GM11168 (cell line): ENCODE measurements at regions not wholly inside any gene's neighbourhood (a gene's known extent, or its start where the extent isn't known, plus 50 kb on each side); places are given as distances from the start of the nearest gene placed in this dataset.

Experiments used
- in situ Hi-C: fragments of 300-500 bp; cut with MboI; formaldehyde crosslinking; loops from one replicate; pipeline ENCODE4 v1.12.0; 2022; ENCODE audit warnings: low sequenced_read_pairs; ENCODE audit not compliant: unreplicated experiment

DNA sequence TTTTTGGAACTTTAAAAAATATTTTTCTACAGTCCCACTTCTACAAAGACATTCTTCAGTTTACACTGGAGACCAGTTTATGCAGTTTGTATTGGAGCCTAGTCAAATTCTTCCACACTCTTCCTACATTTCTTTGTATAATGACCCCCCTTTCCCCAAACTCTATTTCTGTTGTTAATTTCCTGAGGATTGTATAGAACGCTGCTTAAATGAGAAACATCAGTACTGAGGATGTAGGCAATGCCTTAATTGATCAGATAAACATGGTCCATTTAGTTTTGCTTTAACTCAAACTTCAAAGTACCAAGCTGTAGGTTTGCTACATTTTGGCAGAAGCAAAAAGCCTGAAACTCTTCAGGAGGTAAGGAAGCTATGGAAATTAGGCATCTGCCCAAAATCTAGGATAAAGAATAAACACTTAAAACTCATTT is 155.5 kb downstream of the SLC7A11 start:
- in situ Hi-C loops, result no loop called here

DNA sequence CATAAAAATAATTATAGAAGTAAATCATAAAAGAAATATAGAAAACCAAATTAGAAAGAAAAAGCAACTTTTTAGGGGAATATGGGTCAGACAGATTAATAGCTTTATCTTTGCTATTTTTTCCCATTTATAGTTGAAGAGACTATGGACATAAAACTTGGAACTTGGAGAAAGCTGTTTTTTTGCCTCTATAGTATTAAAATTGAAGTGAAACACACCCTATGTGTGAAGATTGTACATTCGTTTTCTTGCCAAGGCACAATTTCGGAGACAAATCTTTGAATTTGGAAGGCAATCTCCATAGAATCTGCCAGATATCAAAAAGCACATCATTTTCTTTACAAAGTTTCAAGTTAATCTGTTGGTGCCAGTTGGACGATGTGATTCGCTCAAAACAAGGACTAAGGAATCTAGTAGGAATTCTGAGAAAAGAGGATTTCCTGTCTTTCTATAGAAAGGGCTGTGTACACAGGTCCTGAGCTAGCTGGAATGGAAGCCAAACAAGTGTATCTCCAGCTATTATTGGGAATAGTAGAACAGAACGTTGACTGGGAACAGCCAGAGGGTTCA is 156.3 kb downstream of the SLC7A11 start:
- in situ Hi-C loops, result no loop called here

DNA sequence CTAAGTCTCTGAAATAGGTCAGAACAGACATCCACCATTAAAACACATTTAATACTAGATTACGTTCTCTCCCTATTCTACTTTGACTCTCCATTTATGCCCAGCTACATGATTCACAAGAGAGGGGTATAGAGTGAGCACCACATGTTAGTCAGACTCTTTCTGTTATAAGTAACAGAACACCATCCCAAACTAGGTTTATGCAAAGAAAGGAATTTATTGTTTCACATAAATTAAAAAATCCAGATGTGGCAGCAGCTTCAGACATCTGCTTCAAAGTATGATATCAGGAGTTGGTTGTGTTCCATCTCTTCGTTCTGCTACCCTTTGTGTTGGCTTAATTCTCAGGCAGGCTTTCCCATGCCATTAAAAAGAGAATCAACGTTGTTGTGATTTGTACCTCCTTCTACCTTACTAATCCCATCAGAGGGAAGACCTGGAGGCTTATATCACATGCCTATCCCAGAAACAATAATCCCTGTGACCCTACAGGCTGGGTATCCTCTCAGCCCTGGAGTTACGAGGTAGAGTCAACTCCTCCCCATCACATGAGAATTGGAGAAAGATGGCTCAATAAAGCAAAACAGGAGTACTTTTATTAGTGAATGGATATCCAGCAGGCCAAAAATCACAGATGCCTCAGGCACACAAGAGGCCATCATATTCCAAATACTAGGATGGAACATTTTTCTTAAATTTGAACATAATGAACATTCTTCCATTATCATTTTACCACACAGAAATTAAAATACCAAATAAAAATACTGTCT is 163.2 kb downstream of the SLC7A11 start:
- in situ Hi-C loops, result no loop called here

DNA sequence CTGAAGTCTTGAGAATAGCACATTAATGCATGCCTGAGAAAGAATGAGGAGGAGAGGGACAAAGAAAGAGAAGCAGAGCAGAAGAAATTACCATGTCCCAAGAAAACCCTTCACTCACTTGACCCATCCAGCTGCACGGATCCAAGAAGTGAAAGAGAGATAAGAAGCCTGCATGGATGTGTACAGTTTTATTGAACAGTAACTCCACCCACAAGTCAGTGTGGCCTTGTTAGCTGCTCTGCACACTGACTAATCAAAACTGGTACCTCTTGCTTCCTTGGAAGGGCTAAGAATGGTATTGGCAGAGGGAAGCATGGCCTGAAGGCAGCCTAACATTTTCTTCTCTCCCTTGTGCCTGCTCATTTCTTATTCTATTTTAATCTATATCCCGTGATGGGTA is 163.9 kb downstream of the SLC7A11 start:
- in situ Hi-C loops, result no loop called here

DNA sequence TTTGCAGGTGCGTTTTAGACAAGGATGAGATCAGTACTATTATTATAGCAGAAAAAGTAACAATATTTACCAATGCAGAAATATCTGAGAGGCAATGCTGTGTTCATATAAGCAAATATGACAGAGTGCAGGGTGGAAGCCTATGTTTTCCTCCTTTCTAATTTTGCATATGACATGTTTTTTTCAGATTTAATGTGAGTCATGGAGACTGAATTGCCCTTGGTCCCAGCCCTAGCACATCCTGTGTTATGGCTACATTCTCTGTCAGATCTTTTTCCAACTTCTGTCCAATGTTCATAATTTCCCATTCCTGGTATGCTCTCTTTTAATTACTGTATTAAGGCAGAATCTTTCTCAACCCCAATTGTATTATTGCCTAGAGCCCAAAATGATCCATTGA is 165.6 kb downstream of the SLC7A11 start:
- in situ Hi-C loops, result no loop called here

DNA sequence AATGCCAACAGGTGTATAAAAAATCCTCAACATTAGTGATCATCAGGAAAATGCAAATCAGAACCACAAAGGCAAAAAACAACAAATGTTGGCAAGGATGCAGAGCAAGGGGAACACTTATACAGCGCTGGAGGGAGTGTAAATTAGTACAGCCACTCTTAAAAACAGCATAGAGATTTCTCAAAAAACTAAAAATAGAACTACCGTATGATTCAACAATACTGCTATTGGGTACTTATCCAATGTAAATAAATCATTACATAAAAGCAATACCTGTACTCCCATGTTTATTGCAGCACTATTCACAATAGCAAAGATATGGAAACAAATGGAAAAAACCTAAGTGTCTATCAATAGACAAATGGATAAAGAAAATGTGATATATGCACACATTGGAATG is 171.3 kb downstream of the SLC7A11 start:
- in situ Hi-C loops, result no loop called here

DNA sequence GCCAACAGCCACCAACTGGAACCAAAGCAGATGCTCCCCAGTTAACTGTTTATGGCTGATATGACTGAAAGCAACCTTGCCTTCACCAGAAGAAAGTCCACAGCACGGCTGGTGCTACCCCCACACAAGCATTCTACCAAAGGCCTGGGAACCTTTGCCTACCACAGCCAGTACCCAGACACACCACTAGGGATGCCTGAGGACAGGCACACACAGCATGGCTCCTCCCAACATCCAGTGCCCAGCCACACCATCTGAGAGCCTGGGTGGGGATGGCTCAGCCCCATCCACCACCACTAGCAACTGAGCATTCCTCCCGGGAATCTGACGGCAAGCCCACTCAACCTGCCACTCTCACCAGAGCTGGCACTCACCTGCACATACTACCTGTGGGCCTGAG is 178.6 kb downstream of the SLC7A11 start:
- in situ Hi-C loops, result no loop called here

DNA sequence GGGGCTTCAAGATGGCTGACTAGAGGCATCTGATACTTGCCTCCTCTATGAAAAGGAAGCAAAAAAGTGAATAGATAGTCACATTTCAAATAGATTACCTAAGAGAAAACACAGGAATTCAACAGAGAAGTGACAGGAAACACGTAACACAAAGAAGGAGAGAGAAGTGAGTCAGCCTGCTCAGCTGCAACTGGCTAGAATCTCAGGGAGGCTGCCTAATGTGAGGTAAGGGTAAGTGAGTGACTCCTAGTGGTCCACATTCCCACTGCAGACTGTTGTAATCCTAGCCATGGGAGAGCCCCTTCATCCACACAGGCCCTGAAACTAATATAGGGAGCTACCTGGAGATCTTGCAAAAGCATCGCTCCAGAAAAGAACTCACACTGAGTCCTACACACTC is 179.2 kb downstream of the SLC7A11 start:
- in situ Hi-C loops, result no loop called here

DNA sequence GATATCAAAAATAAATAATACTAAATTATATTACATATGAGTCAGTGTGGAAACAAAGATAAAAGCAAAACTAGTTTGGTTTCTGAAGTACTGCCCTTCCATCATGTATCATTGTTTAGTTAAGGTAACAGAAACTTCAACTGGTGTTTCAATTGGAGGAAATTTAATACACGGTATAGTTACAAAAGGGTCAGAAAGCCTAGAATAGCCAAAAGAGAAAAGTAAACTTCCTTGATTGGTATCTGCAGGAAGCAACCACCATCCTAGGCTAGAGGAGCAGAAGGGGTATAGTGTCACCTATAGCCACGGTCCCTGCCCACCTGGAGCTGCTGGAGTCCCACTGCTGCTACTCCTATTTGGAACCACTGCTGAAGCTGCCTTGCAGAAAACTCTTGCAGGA is 185.6 kb downstream of the SLC7A11 start:
- in situ Hi-C loops, result no loop called here

DNA sequence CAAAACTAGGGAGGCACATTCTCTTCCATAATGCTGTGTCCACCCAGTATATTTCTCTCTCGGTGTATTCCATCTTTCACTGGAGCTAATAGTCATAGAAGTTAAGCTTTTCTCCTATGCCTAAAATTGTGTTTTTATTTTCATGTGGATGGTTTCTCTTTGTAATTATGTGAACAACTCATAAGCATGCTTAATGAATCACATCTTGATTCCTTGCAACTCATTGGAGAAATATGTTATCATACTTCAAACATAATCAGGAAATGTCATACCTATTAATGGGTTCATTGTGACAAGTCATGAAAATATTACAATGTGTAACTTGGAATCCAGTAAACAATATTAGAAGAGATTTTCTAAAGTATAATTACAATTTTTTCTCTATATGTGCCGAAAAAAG is 186.3 kb downstream of the SLC7A11 start:
- in situ Hi-C loops, result no loop called here

DNA sequence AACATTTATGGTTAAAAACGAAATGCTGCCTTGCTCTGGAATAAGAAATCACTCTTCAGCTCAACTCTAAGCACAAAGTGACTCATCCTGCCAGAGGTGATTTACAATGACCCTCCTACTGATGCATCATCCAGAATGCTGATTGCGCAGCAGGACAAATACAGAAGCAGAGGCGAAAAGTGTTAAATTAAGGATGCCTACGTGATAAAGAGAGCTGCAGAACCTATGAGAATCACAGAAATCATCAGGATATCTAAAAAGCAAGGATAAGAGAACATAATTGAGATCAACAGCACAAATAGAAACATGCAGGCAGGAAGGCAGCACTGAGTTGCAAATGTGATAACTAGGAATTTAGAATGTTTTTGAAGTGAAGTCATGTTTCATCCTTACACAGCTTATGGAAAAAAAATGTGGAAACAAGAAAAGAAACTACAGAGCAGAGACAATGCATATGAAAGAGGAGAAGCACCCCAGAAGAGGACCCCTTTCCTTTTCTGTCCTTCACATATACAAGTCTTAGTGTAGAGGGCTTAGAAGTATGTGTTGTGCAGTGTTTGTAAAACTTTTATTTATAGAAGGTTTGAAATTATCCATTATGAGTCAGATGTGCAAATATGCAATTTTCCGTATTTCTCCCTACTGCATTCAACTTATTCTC is 188.4 kb downstream of the SLC7A11 start:
- in situ Hi-C loops, result no loop called here

DNA sequence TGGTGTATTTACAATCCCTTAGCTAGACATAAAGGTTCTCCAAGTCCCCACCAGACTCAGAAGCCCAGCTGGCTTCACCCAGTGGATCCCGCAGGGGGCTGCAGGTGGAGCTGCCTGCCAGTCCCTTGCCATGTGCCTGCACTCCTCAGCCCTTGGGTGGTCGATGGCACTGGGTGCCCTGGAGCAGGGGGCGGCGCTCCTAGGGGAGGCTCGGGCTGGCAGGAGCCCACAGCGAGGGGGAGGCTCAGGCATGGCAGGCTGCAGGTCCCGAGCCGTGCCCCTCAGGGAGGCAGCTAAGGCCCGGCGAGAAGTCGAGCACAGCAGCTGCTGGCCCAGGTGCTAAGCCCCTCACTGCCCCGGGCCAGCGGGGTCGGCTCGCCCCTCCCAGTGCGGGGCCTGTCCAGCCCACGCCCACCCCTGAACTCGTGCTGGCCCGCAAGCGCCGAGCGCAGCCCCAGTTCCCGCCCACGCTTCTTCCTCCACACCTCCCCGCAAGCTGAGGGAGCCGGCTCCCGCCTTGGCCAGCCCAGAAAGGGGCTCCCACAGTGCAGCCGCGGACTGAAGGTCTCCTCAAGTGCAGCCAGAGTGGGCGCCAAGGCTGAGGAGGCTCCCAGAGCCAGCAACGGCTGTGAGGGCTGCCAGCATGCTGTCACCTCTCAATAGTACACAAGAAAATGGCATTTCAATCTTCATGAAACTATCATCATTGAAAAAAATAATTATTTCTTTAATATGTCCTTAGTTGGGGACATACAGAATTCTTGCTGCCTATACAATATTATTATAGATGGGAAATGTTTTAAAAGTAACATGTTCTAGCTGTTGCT is 189.1 kb downstream of the SLC7A11 start:
- in situ Hi-C loops, result no loop called here

DNA sequence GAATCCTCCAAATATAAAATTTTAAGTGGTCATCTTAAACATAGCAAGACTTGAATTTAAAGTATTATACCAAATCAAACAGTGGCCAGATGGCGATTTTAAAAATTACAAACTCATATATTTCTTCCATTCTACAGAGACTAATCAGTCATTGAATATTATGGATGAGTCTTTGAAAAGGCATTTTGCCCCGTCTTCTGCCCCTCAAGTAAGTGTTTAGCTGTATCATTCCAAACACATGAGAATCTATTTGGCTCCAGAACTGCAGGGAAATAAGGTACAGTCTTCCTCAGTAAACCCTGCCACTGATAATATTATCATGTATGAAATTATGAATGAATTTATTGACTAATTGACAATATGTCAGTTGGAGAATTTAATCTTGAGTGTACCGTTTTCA is 191.0 kb downstream of the SLC7A11 start:
- in situ Hi-C loops, result no loop called here

DNA sequence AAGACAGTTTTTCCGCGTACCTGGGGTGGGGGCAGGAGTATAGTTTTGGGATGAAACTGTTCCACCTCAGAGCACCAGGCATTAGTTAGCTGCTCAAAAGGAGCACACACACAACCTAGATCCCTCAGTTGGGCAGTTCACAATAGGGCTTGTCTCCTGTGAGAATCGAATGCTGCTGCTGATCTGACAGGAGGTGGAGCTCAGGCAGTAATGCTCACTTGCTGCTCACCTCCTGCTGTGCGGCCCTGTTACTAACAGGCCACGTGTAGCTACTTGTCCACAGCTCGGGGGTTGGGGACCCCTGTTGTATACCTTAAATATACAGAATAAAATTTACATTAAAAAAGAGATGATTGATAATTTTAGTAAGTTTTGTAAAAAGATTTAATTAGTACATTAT is 191.5 kb downstream of the SLC7A11 start:
- in situ Hi-C loops, result no loop called here

DNA sequence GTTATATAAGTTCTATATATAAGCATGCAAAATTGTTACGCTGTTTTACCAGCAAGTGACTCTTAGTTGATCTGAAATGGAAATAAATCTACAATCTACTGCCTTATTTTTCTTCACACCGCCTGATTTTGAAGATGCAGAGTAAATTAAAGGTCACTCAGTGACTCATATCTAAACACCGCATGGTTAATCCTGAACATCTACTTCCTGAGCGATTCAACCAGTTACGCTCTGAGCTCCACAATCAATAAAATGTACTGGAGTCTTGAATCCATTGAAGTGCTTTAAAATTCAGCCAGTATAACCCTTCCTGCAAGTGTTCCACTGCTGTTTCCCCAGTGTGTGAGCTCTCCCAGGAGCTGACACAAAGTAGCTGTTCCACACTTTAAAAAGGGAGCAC is 192.8 kb downstream of the SLC7A11 start:
- in situ Hi-C loops, result loop anchor here (25.0 kb wide), 1 partner anchor 638 kb away; no protein-coding TSS in a partner anchor

DNA sequence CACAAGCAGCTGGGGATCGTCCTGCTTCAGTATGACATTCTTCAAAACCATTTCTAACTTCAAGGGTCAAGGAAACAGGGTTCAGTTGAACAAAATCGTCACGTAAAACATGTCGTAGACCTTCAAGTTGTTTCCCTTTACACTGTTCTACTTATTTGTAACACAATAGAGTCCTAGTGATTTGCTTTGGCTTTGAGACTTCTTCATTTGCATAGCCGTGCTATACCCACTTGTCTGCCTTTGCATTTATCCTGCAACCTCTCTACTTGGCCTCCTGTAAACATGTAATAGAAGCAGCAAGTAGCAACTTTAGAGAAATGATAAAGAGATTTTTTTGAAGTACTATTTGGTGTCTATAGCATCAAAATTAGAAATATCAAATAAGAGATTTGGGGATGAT is 194.9 kb downstream of the SLC7A11 start:
- in situ Hi-C loops, result loop anchor here (25.0 kb wide), 1 partner anchor 640 kb away; no protein-coding TSS in a partner anchor

DNA sequence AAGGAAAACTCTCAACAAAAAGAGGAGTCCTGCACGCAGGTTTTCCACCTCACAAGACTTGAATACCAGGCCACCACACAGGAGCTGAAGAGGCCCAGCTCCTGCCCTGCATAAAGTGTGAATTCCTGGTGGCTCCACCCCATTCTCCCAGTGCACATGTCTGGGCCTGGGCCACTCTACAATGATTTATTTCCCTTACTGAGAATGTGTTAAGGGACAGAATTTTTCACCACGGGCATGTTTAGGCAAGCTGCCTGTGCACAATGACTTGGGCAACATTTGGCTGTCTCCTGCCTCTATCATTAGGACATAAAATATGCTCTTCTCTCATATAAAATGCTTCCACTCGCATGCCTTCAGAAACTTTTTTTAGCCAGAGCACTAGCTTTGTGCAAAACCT is 197.1 kb downstream of the SLC7A11 start:
- in situ Hi-C loops, result loop anchor here (25.0 kb wide), 1 partner anchor 642 kb away; no protein-coding TSS in a partner anchor

DNA sequence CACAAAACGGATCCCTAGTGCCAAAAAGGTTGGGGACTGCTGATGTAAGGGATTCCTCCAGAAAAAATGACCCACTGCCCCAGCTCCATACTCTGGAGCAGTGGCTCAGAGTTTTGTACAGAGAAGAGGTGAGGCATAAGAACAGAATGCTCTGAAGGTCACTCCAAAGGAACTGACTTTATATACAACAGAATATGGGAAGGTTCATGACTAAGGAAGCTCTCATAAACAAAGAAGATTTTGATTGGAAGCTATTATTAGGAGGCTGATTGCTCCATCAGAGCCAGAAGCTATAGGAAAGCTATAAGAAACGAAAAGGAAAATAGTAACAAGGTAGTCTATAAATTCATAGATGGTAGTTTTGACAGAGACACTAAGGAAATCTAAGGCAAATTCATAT is 203.1 kb downstream of the SLC7A11 start:
- in situ Hi-C loops, result loop anchor here (25.0 kb wide), 1 partner anchor 648 kb away; no protein-coding TSS in a partner anchor

DNA sequence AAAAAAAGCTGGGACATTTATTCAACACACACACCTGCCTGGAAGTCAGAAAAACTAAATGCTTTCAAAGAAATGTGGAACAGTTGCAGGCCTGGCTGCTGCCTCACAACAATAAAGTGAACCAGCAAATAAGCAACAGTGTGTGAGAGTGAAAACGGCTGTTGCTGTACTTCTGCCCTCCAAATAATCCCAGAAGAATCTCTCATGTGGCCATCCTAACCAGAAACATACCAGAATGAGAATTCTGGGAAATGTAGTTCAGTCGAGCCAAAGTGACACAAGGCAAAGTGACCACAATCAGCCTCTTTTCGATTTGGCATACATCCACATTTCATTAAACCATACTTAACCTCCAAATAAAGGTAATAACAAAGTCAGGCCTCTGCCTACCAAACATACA is 204.5 kb downstream of the SLC7A11 start:
- in situ Hi-C loops, result loop anchor here (25.0 kb wide), 1 partner anchor 650 kb away; no protein-coding TSS in a partner anchor

DNA sequence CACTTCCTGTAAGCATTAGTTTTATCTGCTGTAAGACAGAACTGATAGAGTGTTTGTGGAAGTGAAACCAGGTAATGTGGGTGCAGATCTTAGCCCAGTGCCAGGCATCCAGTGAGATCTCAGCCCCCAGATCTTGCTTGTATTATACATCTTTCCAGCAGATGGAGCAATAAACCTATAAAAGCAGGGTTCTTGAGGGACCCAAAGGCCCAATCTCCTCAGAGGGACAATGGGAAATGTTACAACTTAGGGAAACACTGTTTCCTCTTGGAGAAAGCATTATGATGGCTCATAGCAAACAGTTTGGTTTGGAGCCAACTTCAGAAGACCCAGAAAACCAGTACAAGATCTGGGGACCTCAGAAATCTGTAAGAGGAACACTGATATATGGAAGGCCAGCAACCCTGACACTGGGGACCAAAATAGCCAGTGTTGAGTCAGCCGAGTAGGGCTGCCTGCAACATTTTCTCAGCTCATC is 206.3 kb downstream of the SLC7A11 start:
- in situ Hi-C loops, result loop anchor here (25.0 kb wide), 1 partner anchor 651 kb away; no protein-coding TSS in a partner anchor
